NCI-H2171 treated with DMSO at 0.1 percent for 48 hours (cell line): ENCODE measurements at regions not wholly inside any gene's neighbourhood (a gene's known extent, or its start where the extent isn't known, plus 50 kb on each side); places are given as distances from the start of the nearest gene placed in this dataset.
A peak's percentile ranks its signal among the peaks of the same experiment; 100 is the strongest.

Experiments used
- DNase-seq: peaks from one replicate; lab custom pipeline; 2025; lab: John Stamatoyannopoulos, UW

GRCh38 chr3:193850084-193850619 lies 257.1 kb downstream of the OPA1 start:
- no peak for DNase-seq

DNA sequence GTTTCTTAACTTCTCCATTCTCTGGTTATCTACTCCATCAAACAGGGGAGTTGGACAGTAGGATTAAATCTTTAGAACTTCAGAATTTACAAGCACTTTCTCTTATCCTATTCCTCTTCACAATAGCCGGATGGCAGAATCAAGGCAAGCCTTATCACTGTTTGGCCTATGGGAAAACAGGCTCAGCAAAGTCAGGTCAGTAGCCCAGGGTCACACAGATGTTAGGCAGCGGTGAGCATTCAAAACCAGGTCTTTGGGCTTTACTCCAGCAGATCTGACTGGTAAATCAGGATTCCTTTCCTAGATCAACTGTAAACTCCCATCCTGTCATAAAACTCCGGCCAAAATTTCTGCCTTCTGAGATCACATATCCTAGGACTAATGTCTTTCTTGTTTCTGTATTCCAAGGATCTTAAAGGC lies 258.4 kb downstream of the OPA1 start:
- DNase-seq, result no peak

DNA sequence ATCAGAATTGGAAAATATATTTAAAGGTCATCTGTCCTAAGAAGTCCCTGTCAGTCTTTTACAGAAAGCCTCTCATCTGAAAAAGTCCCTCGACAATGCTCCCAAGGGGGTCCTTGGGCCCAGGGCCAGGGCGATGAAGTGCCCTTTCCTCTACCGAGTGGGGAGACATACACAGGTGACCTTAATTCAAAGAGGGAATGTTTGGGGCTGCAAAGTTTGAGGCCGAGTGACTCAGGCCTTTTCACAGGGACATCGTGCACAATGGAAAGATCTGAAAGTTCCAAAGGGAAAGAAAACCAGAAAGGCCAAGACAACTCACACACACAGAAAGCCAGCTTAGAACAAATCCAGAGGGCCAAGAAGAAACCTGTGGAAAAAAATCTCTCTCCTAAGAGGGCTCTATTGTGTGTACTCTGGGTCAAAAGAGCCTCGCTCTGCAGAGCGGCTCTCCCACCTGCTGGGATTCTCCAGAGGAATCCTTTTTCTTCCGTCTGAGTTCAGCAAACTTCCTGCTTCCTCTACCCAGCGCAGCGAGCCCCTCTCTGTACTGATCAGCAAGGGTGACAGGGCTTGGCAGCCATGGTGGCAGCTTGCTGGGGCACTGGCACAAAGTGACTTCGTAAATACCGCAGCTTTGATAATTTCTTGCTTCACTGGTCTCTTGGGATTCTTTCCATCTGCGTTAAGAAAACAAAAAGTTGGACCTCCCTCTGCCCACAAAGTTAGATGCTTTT lies 259.1 kb downstream of the OPA1 start:
- peak; percentile 32 for DNase-seq

GRCh38 chr3:193852901-193853300 lies 259.9 kb downstream of the OPA1 start:
- no peak for DNase-seq

- no peak for DNase-seq
Observed at GRCh38 chr3:193853511-193854219, 260.7 kb downstream of the OPA1 start.

DNA sequence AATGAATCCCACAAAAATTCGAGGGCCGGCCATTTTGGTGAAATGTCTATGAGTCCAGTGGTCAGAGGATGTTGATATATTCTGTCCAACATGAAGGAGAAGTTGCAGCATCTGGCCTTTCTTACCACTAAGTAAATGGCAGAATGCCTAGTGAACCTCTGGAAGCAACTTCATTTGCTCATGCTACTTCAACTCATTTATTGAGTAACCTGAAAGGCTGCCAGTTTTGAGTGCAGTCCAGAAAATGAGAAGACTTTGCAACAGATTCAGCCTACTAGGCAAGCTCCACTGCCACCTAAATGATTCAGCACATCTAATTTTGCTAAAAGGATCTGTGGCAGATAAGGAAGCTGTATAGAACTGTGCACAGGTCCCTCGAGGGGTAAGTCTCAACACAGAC lies 265.0 kb downstream of the OPA1 start:
- DNase-seq, result no peak

GRCh38 chr3:193859195-193859594 lies 266.2 kb downstream of the OPA1 start:
- DNase-seq, result no peak

DNA sequence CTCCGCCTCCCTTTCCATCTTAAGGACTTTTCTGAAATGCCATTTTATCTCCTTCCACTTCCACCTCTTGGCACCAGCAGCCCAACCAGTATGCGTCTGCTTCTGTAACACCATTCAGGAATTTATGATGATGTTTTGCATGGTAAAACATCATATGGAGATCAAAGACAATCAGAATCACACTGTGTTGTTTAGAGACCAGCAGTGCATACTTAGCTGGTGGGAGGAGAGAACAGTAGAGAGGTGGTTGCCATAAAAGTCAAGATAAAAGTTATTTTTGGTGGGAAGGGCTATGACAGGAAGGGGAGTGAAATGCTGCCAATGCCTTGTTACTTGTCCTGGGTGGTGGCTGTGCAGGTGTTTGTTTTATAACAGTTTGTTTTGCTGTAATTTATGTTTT lies 268.0 kb downstream of the OPA1 start:
- no peak for DNase-seq

GRCh38 chr3:193862843-193863242 lies 269.8 kb downstream of the OPA1 start:
- DNase-seq, result no peak

DNA sequence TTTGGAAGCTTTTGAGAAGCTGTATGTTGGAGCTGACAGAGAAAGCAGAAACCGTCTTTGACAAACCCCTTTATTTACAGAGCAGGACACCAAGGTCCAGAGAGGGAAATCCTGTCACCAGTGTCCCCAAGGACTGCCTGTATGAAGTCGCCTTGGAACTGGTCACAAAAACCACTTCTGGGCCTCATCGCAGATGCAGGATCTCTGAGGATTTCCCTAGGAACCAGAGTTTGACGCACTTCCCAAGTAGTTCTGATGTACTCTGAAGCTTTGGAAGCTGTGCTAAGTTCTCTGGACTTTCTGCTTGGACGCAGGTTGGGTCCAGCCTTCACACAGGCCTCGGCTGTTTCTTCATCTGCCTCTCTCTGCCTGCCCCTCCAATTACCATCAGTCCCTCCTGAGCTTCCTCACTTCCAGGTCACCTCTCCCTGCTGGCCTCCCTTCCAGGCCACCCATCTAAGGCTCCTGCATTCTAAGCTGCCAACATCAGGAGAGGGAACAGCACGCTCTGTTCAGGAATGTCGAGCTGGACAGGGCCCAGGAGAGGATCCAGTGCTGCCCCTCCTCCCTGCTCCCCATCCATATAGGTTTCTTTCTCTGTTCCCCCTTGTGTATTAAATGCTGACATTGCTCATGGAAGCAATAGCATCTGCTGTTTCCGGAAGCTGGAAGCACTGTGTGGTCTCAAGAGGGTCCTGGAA lies 270.8 kb downstream of the OPA1 start:
- DNase-seq, result no peak

GRCh38 chr3:193865339-193865738 lies 270.6 kb upstream of the HES1 start:
- no peak for DNase-seq

DNA sequence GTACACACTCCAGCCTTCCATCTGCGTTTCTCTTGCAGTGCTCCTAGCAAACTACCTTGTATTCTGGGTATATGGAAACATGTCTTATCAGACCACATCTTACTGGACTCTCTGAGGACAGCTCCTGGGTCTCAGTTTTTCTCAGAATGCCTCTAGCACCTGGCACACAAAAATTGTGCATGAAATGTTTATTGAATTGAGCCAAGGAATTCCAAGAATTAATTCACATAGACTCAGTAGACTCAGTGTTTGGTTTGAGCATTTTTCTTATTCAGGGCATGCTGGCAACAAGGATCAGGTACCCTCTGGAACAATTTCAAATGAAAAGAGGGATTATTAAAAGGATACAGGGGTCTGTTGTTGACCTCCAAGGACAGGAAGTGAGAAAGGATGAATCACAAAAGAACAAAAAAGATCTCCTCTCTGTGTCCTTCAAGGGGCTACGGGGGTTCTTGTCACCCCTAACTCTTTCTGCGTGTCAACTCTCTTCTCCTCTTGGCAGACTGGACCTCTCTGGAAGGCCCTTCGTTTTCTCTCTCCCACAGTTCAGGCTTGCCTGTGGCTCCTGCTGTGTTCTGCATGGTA lies 270.0 kb upstream of the HES1 start:
- DNase-seq, result no peak

DNA sequence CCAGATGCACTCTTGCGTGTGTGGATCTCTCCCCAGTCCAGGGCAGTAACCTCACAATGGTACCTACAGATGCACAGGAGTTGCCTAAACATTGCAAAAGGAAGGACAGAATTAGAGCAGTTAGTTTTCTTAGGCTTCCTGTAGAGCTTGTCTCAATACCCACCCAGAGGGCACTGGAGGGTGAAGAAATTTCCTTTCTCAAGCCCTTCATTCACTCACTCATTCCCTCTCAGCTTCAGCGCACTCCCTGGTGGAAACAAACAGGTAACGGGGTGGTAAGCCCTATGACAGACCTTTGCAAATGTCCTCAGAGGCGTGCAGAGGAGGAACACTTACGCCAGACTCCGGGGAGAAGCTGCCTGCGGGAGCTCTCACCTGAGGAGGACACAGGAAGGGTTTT lies 267.4 kb upstream of the HES1 start:
- no peak for DNase-seq

DNA sequence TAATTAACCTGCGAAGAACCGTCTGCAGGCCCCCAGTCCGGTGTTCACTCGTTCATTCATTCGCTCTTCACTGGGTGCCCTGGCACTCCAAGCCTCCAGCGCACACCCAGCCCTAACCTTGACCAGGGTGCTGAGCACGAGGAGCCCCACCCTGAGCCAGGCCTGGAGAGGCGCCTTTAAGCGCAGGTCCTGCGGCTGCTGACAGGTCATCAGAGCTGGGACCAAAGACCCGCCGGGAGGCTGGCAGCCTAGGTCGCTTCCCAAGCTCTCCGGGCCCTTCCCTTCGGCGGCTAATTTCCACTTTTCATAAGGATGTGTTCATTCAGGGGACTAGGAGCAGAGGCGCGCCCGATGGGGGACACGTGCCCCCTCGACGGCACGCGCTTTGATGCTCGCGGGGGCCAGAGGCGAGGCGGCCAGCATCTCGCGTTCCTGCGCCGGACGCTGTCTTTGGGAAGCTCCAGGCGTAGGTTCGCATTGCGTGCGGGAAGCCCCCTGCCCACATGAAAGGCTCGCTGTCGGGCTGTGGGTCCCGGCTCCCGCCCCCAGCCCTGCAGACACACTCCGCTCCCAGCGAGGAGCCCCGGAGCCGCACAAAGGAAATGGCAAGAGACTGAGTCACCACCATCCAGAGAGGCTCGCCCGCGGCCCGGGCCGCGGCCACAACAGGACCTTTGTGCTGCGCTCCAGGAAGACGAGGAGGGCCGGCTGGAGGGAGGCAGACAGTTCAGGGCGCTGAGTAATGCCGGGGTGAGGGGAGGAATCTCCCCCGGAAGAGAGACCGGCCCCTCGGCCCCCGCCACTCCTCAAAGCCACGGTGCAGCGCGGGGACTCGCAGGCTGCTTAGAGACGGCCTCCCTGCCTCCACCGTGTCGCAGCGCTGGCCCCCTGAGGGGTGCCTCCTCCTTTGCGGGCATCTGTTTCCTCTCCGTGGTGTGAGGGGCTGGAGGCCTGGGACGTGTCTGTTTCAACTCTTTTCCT lies 266.4 kb upstream of the HES1 start:
- DNase-seq, result no peak

DNA sequence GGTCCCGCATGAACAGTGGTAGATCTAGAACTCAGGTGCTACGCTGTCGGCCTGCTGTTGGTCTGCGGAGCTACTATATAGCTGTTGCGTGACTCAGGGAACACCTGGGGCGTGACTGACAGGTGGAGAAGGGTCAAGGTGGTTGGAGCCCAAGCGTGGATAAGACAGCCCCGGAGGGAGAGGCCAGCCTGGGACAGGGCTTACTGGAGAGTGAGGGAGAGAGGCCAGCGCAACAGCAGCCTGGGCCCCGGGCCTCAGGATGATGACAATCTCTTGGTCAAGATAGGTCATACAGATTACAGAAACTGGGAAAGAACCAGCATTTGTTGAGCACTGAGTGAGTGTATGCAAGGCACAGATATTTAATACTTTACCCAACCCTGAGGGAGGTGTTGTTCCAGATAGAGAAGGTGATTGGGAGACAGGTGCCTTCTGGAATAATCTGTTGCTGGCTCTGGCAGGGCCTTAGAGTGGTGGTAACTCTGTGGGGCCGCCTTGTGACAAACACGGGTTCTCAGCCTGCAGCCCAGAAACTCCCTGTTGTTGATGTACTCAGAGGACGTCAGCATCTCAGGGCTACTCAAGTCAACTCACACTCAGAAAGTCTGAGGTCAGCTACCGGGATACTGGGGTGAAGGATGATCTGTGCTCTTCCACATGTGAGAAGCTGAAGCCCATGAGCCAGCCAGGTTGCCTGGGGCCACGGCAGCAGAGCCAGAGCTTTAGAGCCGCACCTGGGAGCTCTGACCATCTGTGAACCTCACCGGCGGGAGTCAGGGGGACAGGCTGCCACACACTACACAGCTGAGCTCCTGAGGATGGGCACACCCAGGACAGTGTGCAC lies 265.4 kb upstream of the HES1 start:
- DNase-seq, result no peak

DNA sequence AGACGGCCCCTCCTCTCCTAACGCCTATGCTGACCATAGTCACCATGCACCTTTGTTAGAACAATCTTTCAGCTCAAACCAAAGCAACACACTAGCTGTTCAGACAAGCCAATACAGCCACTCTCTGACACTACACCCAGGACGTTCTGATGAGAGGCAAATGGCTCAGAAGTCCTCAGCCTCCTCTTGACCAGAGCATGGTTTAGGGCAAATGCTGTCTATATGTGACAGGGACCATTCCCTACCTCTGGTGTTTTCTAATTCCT lies 264.8 kb upstream of the HES1 start:
- no peak for DNase-seq

GRCh38 chr3:193872265-193872753 lies 263.6 kb upstream of the HES1 start:
- DNase-seq, result no peak

DNA sequence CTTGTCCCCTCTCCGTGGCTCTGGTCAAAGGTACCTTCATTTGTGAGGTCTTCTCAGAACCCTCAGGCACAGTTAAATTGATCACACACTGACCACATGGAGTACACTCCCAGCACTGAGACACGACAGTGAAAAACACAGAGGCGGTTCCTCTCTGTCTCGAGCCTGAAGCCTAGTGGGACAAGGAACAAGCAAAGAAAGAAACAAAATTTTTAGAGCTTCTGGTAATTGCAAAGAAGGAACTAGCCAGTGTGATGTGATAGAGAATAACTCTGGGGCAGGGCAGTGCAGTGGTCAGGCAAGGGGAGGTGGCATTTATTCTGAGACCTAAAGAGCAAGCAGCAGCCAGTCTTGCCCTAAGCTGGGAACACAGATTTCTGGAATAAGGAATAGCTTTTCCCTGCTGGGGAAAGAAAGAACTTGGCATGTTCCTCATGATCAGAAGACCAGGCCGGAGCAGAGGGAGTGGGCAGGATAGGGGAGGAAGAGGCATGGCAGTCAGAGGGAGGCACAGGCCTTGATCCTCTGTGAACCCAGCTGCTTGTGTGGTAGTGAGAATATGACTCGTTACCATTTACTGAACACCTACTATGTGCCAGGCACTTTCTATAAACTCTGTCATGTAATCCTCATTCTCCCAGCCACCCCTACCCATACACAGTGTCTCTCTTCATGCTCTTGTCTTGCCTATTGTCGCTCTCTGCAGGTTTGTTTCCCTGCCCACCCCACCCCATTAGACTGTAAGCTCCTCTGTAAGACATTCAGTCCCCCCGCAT lies 262.3 kb upstream of the HES1 start:
- DNase-seq, result no peak

- DNase-seq, result no peak
Observed at GRCh38 chr3:193874512-193874911, 261.4 kb upstream of the HES1 start.
